SKM-1 (cell line): ENCODE measurements at regions not wholly inside any gene's neighbourhood (a gene's known extent, or its start where the extent isn't known, plus 50 kb on each side); places are given as distances from the start of the nearest gene placed in this dataset.

ENCODE experiments used
- DNase-seq: peaks from one replicate; lab custom pipeline; 2025; ENCODE audit not compliant: unreplicated experiment; lab: John Stamatoyannopoulos, UW

- DNase-seq, result no peak
Measured at GRCh38 chr1:72693899-72694298, 411.6 kb upstream of the NEGR1 start.

- DNase-seq, result no peak
Measured at GRCh38 chr1:72693376-72693775, 411.0 kb upstream of the NEGR1 start.

GRCh38 chr1:72690871-72691270, 408.5 kb upstream of the NEGR1 start:
- DNase-seq, result no peak

- no peak for DNase-seq
Measured at GRCh38 chr1:72678683-72679082, 396.3 kb upstream of the NEGR1 start.

GRCh38 chr1:72670902-72671301, 388.6 kb upstream of the NEGR1 start:
- no peak for DNase-seq

GRCh38 chr1:72662918-72663317, 380.6 kb upstream of the NEGR1 start:
- DNase-seq, result no peak

- no peak for DNase-seq
Measured at GRCh38 chr1:72650843-72651435, 368.6 kb upstream of the NEGR1 start.

- no peak for DNase-seq
Measured at GRCh38 chr1:72649991-72650390, 367.7 kb upstream of the NEGR1 start.

GRCh38 chr1:72649211-72649888, 367.0 kb upstream of the NEGR1 start:
- DNase-seq, result no peak

GRCh38 chr1:72648465-72648864, 366.1 kb upstream of the NEGR1 start:
- DNase-seq, result no peak

GRCh38 chr1:72643142-72643541, 360.8 kb upstream of the NEGR1 start:
- no peak for DNase-seq

- no peak for DNase-seq
Measured at GRCh38 chr1:72637593-72637992, 355.3 kb upstream of the NEGR1 start.

- DNase-seq, result no peak
Measured at GRCh38 chr1:72636631-72637030, 354.3 kb upstream of the NEGR1 start.

- DNase-seq, result peak; percentile 61
Measured at GRCh38 chr1:72635719-72636118, 353.4 kb upstream of the NEGR1 start.

GRCh38 chr1:72634946-72635345, 352.6 kb upstream of the NEGR1 start:
- no peak for DNase-seq

GRCh38 chr1:72631449-72631848, 349.1 kb upstream of the NEGR1 start:
- no peak for DNase-seq

- peak; percentile 43 for DNase-seq
Measured at GRCh38 chr1:72623299-72623708, 341.0 kb upstream of the NEGR1 start.

GRCh38 chr1:72620453-72620852, 338.1 kb upstream of the NEGR1 start:
- no peak for DNase-seq

GRCh38 chr1:72606216-72606810, 324.0 kb upstream of the NEGR1 start:
- DNase-seq, result no peak

GRCh38 chr1:72601035-72601674, 318.8 kb upstream of the NEGR1 start:
- no peak for DNase-seq

- DNase-seq, result no peak
Measured at GRCh38 chr1:72586023-72586685, 303.8 kb upstream of the NEGR1 start.

GRCh38 chr1:72579629-72580028, 297.3 kb upstream of the NEGR1 start:
- no peak for DNase-seq
